ENCODE measurements at regions not wholly inside any gene's neighbourhood (a gene's known extent, or its start where the extent isn't known, plus 50 kb on each side); places are given as distances from the start of the nearest gene placed in this dataset.

GRCh38 chr18:10261344-10262276 lies 192.8 kb upstream of the APCDD1 start (continued):
- TF ChIP-seq REST (IDR thresholded peaks at IDR 0.05; ENCODE audit: unreplicated experiment) (no peak), ZNF331 (CRISPR knock-in tag; IDR thresholded peaks at IDR 0.05; ENCODE audit: low read depth) (no peak), STAT1 (IDR thresholded peaks at IDR 0.05; ENCODE audit: unreplicated experiment) (no peak), NANOG (IDR thresholded peaks at IDR 0.05; ENCODE audit: borderline replicate concordance) (no peak)

- Mint-ChIP-seq H3K27me3 (ENCODE audit: insufficient read depth, low read depth, poor library complexity) (no peaks in the 10 kb centered on the region), H3K9me3 (peaks cover 4% of the 10 kb centered on the region; the same call in 1 of the 3 replicates), H3K4me3 (no peak overlapping the region), H3K36me3 (ENCODE audit: low read depth) (no peaks in the 10 kb centered on the region), H3K27ac (no peak overlapping the region), H3K4me1 (no peaks in the 10 kb centered on the region)
- H3K36me3 ChIP-seq (ENCODE audit: insufficient read depth) = no peaks in the 10 kb centered on the region
- no peak overlapping the region for H3K4me3 ChIP-seq
- no peaks in the 10 kb centered on the region for H3K4me1 ChIP-seq (ENCODE audit: insufficient read depth)
- H4K20me1 ChIP-seq (replicated peaks; ENCODE audit: insufficient read depth) = no peaks in the 10 kb centered on the region
- DNase-seq (ENCODE audit: low spot score) = no peak
- no peaks in the 10 kb centered on the region; the same call in 1 of the 2 replicates for H3K9me2 ChIP-seq (ENCODE audit: insufficient read depth)
- H3F3A ChIP-seq (replicated peaks; ENCODE audit: low read depth) = no peaks in the 10 kb centered on the region
- TF ChIP-seq JUNB (IDR thresholded peaks at IDR 0.05; ENCODE audit: unreplicated experiment) (no peak), ETS1 (IDR thresholded peaks at IDR 0.05) (no peak), CREB1 (CRISPR knock-in tag; IDR thresholded peaks at IDR 0.05; ENCODE audit: low read depth) (no peak), ZNF462 (CRISPR knock-in tag; IDR thresholded peaks at IDR 0.05) (no peak), NANOG (IDR thresholded peaks at IDR 0.05; ENCODE audit: borderline replicate concordance) (no peak), REST (IDR thresholded peaks at IDR 0.05; ENCODE audit: unreplicated experiment) (no peak), EZH2 (IDR thresholded peaks at IDR 0.05; ENCODE audit: low read depth, unreplicated experiment) (no peak)
- no peaks in the 10 kb centered on the region for H3K27me3 ChIP-seq (ENCODE audit: insufficient read depth)
- no peak for ATAC-seq
- H3K27ac ChIP-seq (ENCODE audit: low read depth) = no peak overlapping the region
- H2AFZ ChIP-seq = 0 out of 2 replicates have a peak overlapping the region, but pooled peaks have one; percentile 32
- H3K4me2 ChIP-seq = no peak overlapping the region
- H3K79me2 ChIP-seq (replicated peaks; ENCODE audit: insufficient read depth) = no peaks in the 10 kb centered on the region
Observed at GRCh38 chr18:10262566-10262965, 191.9 kb upstream of the APCDD1 start.
